H1 (cell line): ENCODE measurements at regions not wholly inside any gene's neighbourhood (a gene's known extent, or its start where the extent isn't known, plus 50 kb on each side); places are given as distances from the start of the nearest gene placed in this dataset.

ENCODE experiments used
- ASH2L ChIP-seq: fragments of 200-600, 300-600 bp; sonication (generic); IDR thresholded peaks from one replicate; pipeline ENCODE4 v1.7.1; 2017; ENCODE audit warnings: low read length
- CTCF ChIP-seq, 3 experiments: IDR thresholded peaks; 1 replicate in 2 of 3; 2 replicates in 1 of 3; pipeline versions ENCODE4 v1.5.1 to v1.6.1; 2011; ENCODE audit warnings: low read length in 3 of 3, mild to moderate bottlenecking in 3 of 3, inconsistent platforms in 2 of 3, low read depth in 1 of 3, moderate library complexity in 1 of 3; ENCODE audit not compliant: insufficient read depth in 1 of 3; ENCODE audit errors: control extremely low read depth in 1 of 3
- HDAC2 ChIP-seq, 2 experiments: fragments of 300-600 bp in 1 of 2; sonication (generic) in 1 of 2; IDR thresholded peaks; 2 replicates each; pipeline ENCODE4 v1.6.1; 2011 to 2012; ENCODE audit warnings: low read depth in 2 of 2, low read length in 2 of 2, mild to moderate bottlenecking in 2 of 2, moderate library complexity in 2 of 2, borderline replicate concordance in 1 of 2, inconsistent platforms in 1 of 2
- JUN ChIP-seq: IDR thresholded peaks from 2 replicates; pipeline ENCODE4 v1.6.1; 2011; ENCODE audit warnings: low read depth, mild to moderate bottlenecking, improper control_type of control experiment, low read length
- JUND ChIP-seq: IDR thresholded peaks from 2 replicates; pipeline ENCODE4 v1.6.1; 2011; ENCODE audit warnings: mild to moderate bottlenecking, improper control_type of control experiment, low read length
- POLR2AphosphoS5 ChIP-seq: IDR thresholded peaks from 2 replicates; pipeline ENCODE4 v1.6.1; 2011; ENCODE audit warnings: low read depth, low read length
- TAF1 ChIP-seq: IDR thresholded peaks from 2 replicates; pipeline ENCODE4 v1.6.1; 2011; ENCODE audit warnings: mild to moderate bottlenecking, low read depth, low read length

- no peak for TF ChIP-seq JUN
- TF ChIP-seq CTCF (IDR thresholded peaks at IDR 0.05; ENCODE audit: control extremely low read depth in 1 of 3, insufficient read depth in 1 of 3, low read depth in 1 of 3, low read length in 3 of 3), result no peak
- 0 out of 4 replicates have a peak, but pooled peaks of 1 of the 2 experiments have one; percentile 28 for TF ChIP-seq HDAC2 (IDR thresholded peaks at IDR 0.05; ENCODE audit: borderline replicate concordance in 1 of 2, low read depth in 2 of 2, low read length in 2 of 2)
- no peak for TF ChIP-seq ASH2L
- TF ChIP-seq JUND, result no peak
- TF ChIP-seq TAF1, result no peak
- TF ChIP-seq POLR2AphosphoS5, result no peak
Observed at GRCh38 chr1:116832308-116832931, 77.3 kb upstream of the PTGFRN start.
